ENCODE measurements at regions not wholly inside any gene's neighbourhood (a gene's known extent, or its start where the extent isn't known, plus 50 kb on each side); places are given as distances from the start of the nearest gene placed in this dataset.

- no peaks in the 10 kb centered on the region for H3K4me1 ChIP-seq (ENCODE audit: insufficient read depth, poor library complexity, severe bottlenecking)
- no peak for ATAC-seq (ENCODE audit: low read depth)
- H3K27me3 ChIP-seq (ENCODE audit: insufficient read depth, poor library complexity, severe bottlenecking) = no peaks in the 10 kb centered on the region
- TF ChIP-seq, protein P1, sequence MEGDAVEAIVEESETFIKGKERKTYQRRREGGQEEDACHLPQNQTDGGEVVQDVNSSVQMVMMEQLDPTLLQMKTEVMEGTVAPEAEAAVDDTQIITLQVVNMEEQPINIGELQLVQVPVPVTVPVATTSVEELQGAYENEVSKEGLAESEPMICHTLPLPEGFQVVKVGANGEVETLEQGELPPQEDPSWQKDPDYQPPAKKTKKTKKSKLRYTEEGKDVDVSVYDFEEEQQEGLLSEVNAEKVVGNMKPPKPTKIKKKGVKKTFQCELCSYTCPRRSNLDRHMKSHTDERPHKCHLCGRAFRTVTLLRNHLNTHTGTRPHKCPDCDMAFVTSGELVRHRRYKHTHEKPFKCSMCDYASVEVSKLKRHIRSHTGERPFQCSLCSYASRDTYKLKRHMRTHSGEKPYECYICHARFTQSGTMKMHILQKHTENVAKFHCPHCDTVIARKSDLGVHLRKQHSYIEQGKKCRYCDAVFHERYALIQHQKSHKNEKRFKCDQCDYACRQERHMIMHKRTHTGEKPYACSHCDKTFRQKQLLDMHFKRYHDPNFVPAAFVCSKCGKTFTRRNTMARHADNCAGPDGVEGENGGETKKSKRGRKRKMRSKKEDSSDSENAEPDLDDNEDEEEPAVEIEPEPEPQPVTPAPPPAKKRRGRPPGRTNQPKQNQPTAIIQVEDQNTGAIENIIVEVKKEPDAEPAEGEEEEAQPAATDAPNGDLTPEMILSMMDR (IDR thresholded peaks at IDR 0.05; ENCODE audit: poor library complexity, severe bottlenecking) = no peak
- no peak overlapping the region for H3K4me3 ChIP-seq (ENCODE audit: severe bottlenecking)
- no peaks in the 10 kb centered on the region for H3K9me3 ChIP-seq (ENCODE audit: severe bottlenecking)
- no peak overlapping the region for H3K27ac ChIP-seq (ENCODE audit: poor library complexity, severe bottlenecking)
- no peak for DNase-seq (ENCODE audit: low spot score)
- no peaks in the 10 kb centered on the region for H3K36me3 ChIP-seq (ENCODE audit: low read depth)
Observed at GRCh38 chr12:24746006-24746671, 202.8 kb downstream of the BCAT1 start.

GRCh38 chr12:24743941-24744793 is 204.7 kb downstream of the BCAT1 start:
- DNase-seq (ENCODE audit: low spot score) (no peak), ATAC-seq (ENCODE audit: low read depth) (no peak)
- H3K27ac ChIP-seq (ENCODE audit: poor library complexity, severe bottlenecking) = no peak overlapping the region
- no peaks in the 10 kb centered on the region for H3K36me3 ChIP-seq (ENCODE audit: low read depth)
- H3K4me3 ChIP-seq (ENCODE audit: severe bottlenecking) = no peak overlapping the region
- H3K27me3 ChIP-seq (ENCODE audit: insufficient read depth, poor library complexity, severe bottlenecking) = no peaks in the 10 kb centered on the region
- H3K9me3 ChIP-seq (ENCODE audit: severe bottlenecking) = no peaks in the 10 kb centered on the region
- no peaks in the 10 kb centered on the region for H3K4me1 ChIP-seq (ENCODE audit: insufficient read depth, poor library complexity, severe bottlenecking)
- TF ChIP-seq, protein P1 (IDR thresholded peaks at IDR 0.05; ENCODE audit: poor library complexity, severe bottlenecking) = no peak

DNA sequence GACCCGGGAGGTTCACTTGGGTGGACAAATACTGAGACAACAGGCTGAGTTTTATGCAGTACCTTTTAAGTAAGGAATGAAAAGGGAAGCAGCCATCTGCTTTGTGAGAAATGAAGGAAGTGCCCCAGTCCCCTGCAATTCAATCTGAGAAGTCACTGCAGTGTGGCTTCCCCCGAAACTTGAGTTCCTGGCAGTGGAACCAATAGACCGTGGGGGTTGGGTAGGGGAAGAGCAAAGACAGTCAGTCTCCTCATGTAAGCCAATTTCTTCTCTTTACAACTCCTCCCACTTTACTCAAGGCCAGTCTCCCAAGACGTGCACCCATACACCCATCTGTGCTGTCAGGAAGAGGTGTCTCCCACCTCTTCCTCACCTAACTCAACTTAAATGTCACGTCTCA is 206.5 kb downstream of the BCAT1 start:
- Histone ChIP-seq H3K27me3 (ENCODE audit: insufficient read depth, poor library complexity, severe bottlenecking) (no peaks in the 10 kb centered on the region), H3K4me1 (ENCODE audit: insufficient read depth, poor library complexity, severe bottlenecking) (no peaks in the 10 kb centered on the region), H3K27ac (ENCODE audit: poor library complexity, severe bottlenecking) (no peak overlapping the region), H3K36me3 (ENCODE audit: low read depth) (no peaks in the 10 kb centered on the region), H3K9me3 (ENCODE audit: severe bottlenecking) (no peaks in the 10 kb centered on the region), H3K4me3 (ENCODE audit: severe bottlenecking) (no peak overlapping the region)
- ATAC-seq (ENCODE audit: low read depth) (no peak), DNase-seq (ENCODE audit: low spot score) (no peak)
- TF ChIP-seq, protein P1 (IDR thresholded peaks at IDR 0.05; ENCODE audit: poor library complexity, severe bottlenecking) = no peak

DNA sequence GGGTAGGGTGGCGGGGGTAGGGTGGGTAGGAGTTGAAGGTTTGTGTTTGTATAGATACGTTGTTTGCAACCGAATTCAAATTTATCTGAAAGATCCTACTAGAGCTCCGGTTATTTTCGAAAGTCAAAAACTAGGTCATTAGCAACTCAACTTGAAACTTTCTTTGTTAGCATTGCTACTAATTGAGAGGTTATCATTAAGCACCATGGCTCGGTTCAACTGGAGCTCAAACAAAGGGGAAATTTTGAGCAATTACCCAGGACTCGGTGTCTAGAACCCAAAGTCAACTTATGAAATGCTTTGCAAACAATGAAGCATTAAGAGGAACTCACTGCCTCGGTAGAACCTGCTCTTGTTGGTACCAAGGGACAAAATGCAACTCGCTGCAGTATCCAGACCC is 207.7 kb downstream of the BCAT1 start:
- no peak overlapping the region for H3K4me3 ChIP-seq (ENCODE audit: severe bottlenecking)
- no peak for ATAC-seq (ENCODE audit: low read depth)

More for the DNA sequence above, 207.7 kb downstream of the BCAT1 start:
- Histone ChIP-seq H3K4me1 (ENCODE audit: insufficient read depth, poor library complexity, severe bottlenecking) (no peaks in the 10 kb centered on the region), H3K36me3 (ENCODE audit: low read depth) (no peaks in the 10 kb centered on the region), H3K27me3 (ENCODE audit: insufficient read depth, poor library complexity, severe bottlenecking) (no peaks in the 10 kb centered on the region), H3K27ac (ENCODE audit: poor library complexity, severe bottlenecking) (no peak overlapping the region), H3K9me3 (ENCODE audit: severe bottlenecking) (no peaks in the 10 kb centered on the region)
- no peak for DNase-seq (ENCODE audit: low spot score)
- TF ChIP-seq, protein P1 (IDR thresholded peaks at IDR 0.05; ENCODE audit: poor library complexity, severe bottlenecking) = no peak

Measured in RWPE2 (cell line).